ENCODE measurements at regions not wholly inside any gene's neighbourhood (a gene's known extent, or its start where the extent isn't known, plus 50 kb on each side); places are given as distances from the start of the nearest gene placed in this dataset.

DNA sequence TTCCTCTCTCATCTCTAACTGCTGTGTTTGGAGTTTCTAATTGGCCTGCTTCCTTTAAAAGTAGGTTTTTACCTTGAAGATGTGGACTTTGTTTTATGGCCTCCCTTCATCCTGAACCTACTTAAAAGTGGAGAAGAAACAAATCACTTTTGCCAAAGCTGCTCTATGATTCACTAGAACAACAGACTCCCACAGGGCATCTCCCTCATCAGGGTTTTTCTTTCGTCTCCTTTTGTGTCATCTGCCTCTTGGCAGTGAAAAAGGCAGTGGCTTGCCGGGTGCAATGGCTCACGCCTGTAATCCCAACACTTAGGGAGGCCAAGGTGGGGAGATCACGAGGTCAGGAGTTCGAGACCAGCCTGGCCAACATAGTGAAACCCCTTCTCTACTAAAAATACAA, 186.6 kb upstream of the MTNR1B start:
- Mint-ChIP-seq H3K4me3 (no peak overlapping the region), H3K36me3 (ENCODE audit: low read depth) (no peaks in the 10 kb centered on the region), H3K9me3 (no peaks in the 10 kb centered on the region), H3K27me3 (no peaks in the 10 kb centered on the region), H3K4me1 (no peaks in the 10 kb centered on the region), H3K27ac (no peak overlapping the region)
- DNase-seq (no peak), ATAC-seq (ENCODE audit: low read depth) (no peak)
- TF ChIP-seq, protein P1, sequence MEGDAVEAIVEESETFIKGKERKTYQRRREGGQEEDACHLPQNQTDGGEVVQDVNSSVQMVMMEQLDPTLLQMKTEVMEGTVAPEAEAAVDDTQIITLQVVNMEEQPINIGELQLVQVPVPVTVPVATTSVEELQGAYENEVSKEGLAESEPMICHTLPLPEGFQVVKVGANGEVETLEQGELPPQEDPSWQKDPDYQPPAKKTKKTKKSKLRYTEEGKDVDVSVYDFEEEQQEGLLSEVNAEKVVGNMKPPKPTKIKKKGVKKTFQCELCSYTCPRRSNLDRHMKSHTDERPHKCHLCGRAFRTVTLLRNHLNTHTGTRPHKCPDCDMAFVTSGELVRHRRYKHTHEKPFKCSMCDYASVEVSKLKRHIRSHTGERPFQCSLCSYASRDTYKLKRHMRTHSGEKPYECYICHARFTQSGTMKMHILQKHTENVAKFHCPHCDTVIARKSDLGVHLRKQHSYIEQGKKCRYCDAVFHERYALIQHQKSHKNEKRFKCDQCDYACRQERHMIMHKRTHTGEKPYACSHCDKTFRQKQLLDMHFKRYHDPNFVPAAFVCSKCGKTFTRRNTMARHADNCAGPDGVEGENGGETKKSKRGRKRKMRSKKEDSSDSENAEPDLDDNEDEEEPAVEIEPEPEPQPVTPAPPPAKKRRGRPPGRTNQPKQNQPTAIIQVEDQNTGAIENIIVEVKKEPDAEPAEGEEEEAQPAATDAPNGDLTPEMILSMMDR (IDR thresholded peaks at IDR 0.05) = no peak
- intact Hi-C loops (cut with micrococcal nuclease) = no loop called here
- CTCF ChIA-PET = no interaction called here
- POLR2A ChIA-PET = no interaction called here

- H3K4me1 Mint-ChIP-seq = no peaks in the 10 kb centered on the region
- no peaks in the 10 kb centered on the region for H3K27me3 Mint-ChIP-seq
- no peaks in the 10 kb centered on the region for H3K36me3 Mint-ChIP-seq (ENCODE audit: low read depth)
- H3K4me3 Mint-ChIP-seq = no peak overlapping the region
- no peak for ATAC-seq (ENCODE audit: low read depth)
- POLR2A ChIA-PET = no interaction called here
- intact Hi-C loops (cut with micrococcal nuclease) = no loop called here
- no peak overlapping the region for H3K27ac Mint-ChIP-seq
- CTCF ChIA-PET = no interaction called here
- DNase-seq = no peak
- TF ChIP-seq, protein P1 (IDR thresholded peaks at IDR 0.05) = no peak
- H3K9me3 Mint-ChIP-seq = no peaks in the 10 kb centered on the region
These were observed 185.1 kb upstream of the MTNR1B start for GRCh38 chr11:92784331-92784730.

- CTCF ChIA-PET = no interaction called here
- ATAC-seq (ENCODE audit: low read depth) = no peak
- Mint-ChIP-seq H3K4me1 (no peaks in the 10 kb centered on the region), H3K36me3 (ENCODE audit: low read depth) (no peaks in the 10 kb centered on the region), H3K27me3 (no peaks in the 10 kb centered on the region), H3K4me3 (no peak overlapping the region), H3K9me3 (no peaks in the 10 kb centered on the region), H3K27ac (no peak overlapping the region)
- POLR2A ChIA-PET = no interaction called here
- TF ChIP-seq, protein P1 (IDR thresholded peaks at IDR 0.05) = no peak
- intact Hi-C loops (cut with micrococcal nuclease) = no loop called here
- no peak for DNase-seq
These were observed 181.8 kb upstream of the MTNR1B start for GRCh38 chr11:92787638-92788037.

- intact Hi-C loops (cut with micrococcal nuclease) = no loop called here
These were observed 179.7 kb upstream of the MTNR1B start for GRCh38 chr11:92789761-92790160.

GRCh38 chr11:92790366-92790765, 179.1 kb upstream of the MTNR1B start:
- DNase-seq (no peak), ATAC-seq (ENCODE audit: low read depth) (no peak)
- intact Hi-C loops (cut with micrococcal nuclease) = no loop called here
- ChIA-PET POLR2A (no interaction called here), CTCF (no interaction called here)
- H3K36me3 Mint-ChIP-seq (ENCODE audit: low read depth) = no peaks in the 10 kb centered on the region
- no peaks in the 10 kb centered on the region for H3K4me1 Mint-ChIP-seq
- H3K9me3 Mint-ChIP-seq = no peaks in the 10 kb centered on the region
- H3K4me3 Mint-ChIP-seq = no peak overlapping the region
- H3K27ac Mint-ChIP-seq = no peak overlapping the region
- no peaks in the 10 kb centered on the region for H3K27me3 Mint-ChIP-seq
- TF ChIP-seq, protein P1 (IDR thresholded peaks at IDR 0.05) = no peak

More at GRCh38 chr11:92789761-92790160, 179.7 kb upstream of the MTNR1B start:
- H3K4me3 Mint-ChIP-seq = no peak overlapping the region
- no peaks in the 10 kb centered on the region for H3K9me3 Mint-ChIP-seq
- no peak overlapping the region for H3K27ac Mint-ChIP-seq
- H3K36me3 Mint-ChIP-seq (ENCODE audit: low read depth) = no peaks in the 10 kb centered on the region
- TF ChIP-seq, protein P1 (IDR thresholded peaks at IDR 0.05) = no peak
- CTCF ChIA-PET = no interaction called here
- POLR2A ChIA-PET = no interaction called here
- ATAC-seq (ENCODE audit: low read depth) (no peak), DNase-seq (no peak)
- no peaks in the 10 kb centered on the region for H3K4me1 Mint-ChIP-seq
- no peaks in the 10 kb centered on the region for H3K27me3 Mint-ChIP-seq

All from activated B cell treated with CpG ODN at 0.5 μM for 24 hours (primary cell).